ENCODE measurements at regions not wholly inside any gene's neighbourhood (a gene's known extent, or its start where the extent isn't known, plus 50 kb on each side); places are given as distances from the start of the nearest gene placed in this dataset.
"Not testable (repeated sequence)": the region's sequence is repeated elsewhere in the genome, so short reads cannot be mapped to it uniquely, and the experiment has no call there.

DNA sequence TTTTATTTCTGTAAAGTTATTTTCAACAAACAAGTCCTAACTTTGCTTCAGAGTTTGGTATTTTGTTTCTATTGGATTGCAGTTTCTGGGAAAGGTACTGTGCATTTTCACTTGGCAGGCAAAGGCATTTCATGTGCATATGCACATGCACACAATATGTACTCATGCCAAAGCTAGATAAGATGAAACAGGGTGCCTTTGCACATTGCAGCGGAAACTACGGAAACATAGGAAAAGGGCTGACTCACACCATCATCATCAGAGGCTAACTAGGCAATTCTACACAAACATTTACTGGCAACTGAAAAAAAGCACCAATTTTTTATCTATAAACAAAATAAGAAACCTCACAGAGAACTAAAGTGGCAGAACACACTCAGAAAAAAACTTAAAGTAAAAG, 550.6 kb upstream of the NECTIN3 start:
- no peak overlapping the region for H3K27ac ChIP-seq (ENCODE audit: low read depth, low read length)
- no peaks in the 10 kb centered on the region for H3K27me3 ChIP-seq (ENCODE audit: control insufficient read depth, insufficient read depth, low read length)
- H3K4me1 ChIP-seq (ENCODE audit: control insufficient read depth, insufficient read depth, low read length), result no peaks in the 10 kb centered on the region
- peaks cover 25% of the 10 kb centered on the region for H3K9me3 ChIP-seq (ENCODE audit: control insufficient read depth, insufficient read depth, low read depth, low read length)
- no peak overlapping the region for H3K9ac ChIP-seq (ENCODE audit: low read length)
- H3K4me3 ChIP-seq (ENCODE audit: low read depth, low read length), result no peak overlapping the region
- H3K36me3 ChIP-seq (ENCODE audit: control insufficient read depth, insufficient read depth, low read length), result 0 out of 2 replicates have a peak, but pooled peaks cover 8% of the 10 kb centered on the region

DNA sequence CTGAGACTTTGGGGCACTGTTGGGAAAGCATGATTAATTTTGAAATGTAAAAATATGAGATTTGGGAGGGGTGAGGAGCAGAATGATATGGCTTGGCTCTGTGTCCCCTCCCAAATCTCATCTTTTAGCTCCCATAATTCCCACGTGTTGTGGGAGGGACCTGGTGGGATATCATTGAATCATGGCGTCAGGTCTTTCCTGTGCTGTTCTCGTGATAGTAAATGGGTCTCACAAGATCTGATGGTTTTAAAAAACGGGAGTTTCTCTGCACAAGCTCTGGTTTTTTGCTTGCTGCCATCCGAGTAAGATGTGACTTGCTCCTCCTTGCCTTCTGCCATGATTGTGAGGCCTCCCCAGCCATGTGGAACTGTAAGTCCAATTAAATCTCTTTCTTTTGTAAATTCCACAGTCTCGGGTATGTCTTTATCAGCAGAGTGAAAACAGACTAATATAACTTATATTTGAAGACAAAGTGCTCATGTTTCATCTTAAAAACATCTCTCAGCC, 546.0 kb upstream of the NECTIN3 start:
- H3K9me3 ChIP-seq (ENCODE audit: control insufficient read depth, insufficient read depth, low read depth, low read length), result peaks cover 26% of the 10 kb centered on the region
- H3K27ac ChIP-seq (ENCODE audit: low read depth, low read length); H3K4me3 ChIP-seq (ENCODE audit: low read depth, low read length); H3K9ac ChIP-seq (ENCODE audit: low read length); H3K27me3 ChIP-seq (ENCODE audit: control insufficient read depth, insufficient read depth, low read length); H3K36me3 ChIP-seq (ENCODE audit: control insufficient read depth, insufficient read depth, low read length): not testable (repeated sequence)
- peaks cover 26% of the 10 kb centered on the region for H3K4me1 ChIP-seq (ENCODE audit: control insufficient read depth, insufficient read depth, low read length)

GRCh38 chr3:110526777-110527727, 544.6 kb upstream of the NECTIN3 start:
- Histone ChIP-seq H3K36me3 (ENCODE audit: control insufficient read depth, insufficient read depth, low read length) (0 out of 2 replicates have a peak, but pooled peaks cover 8% of the 10 kb centered on the region), H3K9me3 (ENCODE audit: control insufficient read depth, insufficient read depth, low read depth, low read length) (peaks cover 26% of the 10 kb centered on the region), H3K27me3 (ENCODE audit: control insufficient read depth, insufficient read depth, low read length) (no peaks in the 10 kb centered on the region), H3K4me3 (ENCODE audit: low read depth, low read length) (peak overlapping the region; percentile 10; the same call in 1 of the 2 replicates), H3K4me1 (ENCODE audit: control insufficient read depth, insufficient read depth, low read length) (peaks cover 26% of the 10 kb centered on the region), H3K27ac (ENCODE audit: low read depth, low read length) (peak overlapping the region; percentile 87), H3K9ac (ENCODE audit: low read length) (peak overlapping the region; percentile 56)

DNA sequence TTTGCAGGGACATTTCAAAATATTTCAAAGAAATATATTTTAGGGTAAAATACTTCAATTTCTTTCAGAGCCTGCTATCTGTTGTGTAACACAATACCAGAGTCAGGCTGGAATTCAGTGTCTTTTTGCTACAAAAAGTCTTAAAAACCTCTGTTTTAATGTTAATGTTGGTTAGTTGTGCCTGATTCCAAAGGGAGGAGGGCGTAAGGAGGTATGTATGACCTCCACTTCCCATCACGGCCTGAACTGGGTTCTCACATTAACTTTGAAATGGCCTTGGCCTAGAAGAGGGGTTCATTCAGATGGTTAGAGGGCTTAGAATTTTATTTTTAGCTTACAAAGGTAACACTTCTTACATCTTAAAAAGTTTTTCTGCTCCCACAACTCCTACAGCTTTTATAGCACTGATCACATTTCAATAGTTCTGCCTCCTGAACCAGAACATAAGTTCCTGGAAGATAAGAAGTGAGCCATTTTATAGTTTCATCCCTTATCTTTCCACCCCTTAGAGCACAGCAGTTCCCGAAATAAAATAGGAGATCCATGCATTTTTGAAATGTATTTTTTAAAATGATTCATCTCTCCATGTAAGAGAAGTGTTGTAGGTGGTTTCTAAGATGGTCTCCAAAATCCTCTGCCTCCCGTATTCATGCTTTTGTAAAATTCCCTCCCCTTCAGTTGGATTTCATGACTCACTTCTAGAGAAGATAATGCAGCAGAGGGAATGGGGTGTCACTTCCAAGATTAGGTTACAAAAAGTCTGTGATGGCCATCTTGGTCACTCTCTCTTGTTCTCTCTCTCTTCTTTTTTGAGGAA, 543.1 kb upstream of the NECTIN3 start:
- Histone ChIP-seq H3K4me3 (ENCODE audit: low read depth, low read length) (no peak overlapping the region), H3K9me3 (ENCODE audit: control insufficient read depth, insufficient read depth, low read depth, low read length) (peaks cover 22% of the 10 kb centered on the region), H3K27me3 (ENCODE audit: control insufficient read depth, insufficient read depth, low read length) (no peaks in the 10 kb centered on the region), H3K27ac (ENCODE audit: low read depth, low read length) (peak overlapping the region; percentile 87), H3K4me1 (ENCODE audit: control insufficient read depth, insufficient read depth, low read length) (peaks cover 26% of the 10 kb centered on the region), H3K36me3 (ENCODE audit: control insufficient read depth, insufficient read depth, low read length) (0 out of 2 replicates have a peak, but pooled peaks cover 8% of the 10 kb centered on the region), H3K9ac (ENCODE audit: low read length) (peak overlapping the region; percentile 56)

DNA sequence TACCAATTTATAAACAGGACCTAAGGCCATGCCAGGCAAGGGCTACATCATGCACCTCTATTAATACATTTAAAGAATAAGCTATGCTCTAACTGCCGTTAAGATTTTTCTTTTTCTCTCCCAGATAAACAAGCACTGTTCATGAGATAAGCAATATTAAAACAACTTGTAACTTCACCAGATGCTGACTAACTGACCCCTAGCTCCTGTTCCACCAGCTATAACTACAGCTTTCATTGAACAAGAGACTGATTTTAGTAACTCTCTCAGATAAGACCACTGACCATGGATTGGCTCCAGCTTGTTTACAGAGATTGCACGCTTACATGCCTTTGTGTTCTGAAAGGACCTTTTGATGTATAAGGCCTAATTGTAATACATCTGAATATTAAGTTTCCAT, 540.7 kb upstream of the NECTIN3 start:
- Histone ChIP-seq H3K9me3 (ENCODE audit: control insufficient read depth, insufficient read depth, low read depth, low read length) (peaks cover 2% of the 10 kb centered on the region; the same call in 1 of the 2 replicates), H3K27ac (ENCODE audit: low read depth, low read length) (no peak overlapping the region), H3K9ac (ENCODE audit: low read length) (no peak overlapping the region), H3K4me1 (ENCODE audit: control insufficient read depth, insufficient read depth, low read length) (peaks cover 26% of the 10 kb centered on the region), H3K27me3 (ENCODE audit: control insufficient read depth, insufficient read depth, low read length) (no peaks in the 10 kb centered on the region), H3K4me3 (ENCODE audit: low read depth, low read length) (no peak overlapping the region), H3K36me3 (ENCODE audit: control insufficient read depth, insufficient read depth, low read length) (no peaks in the 10 kb centered on the region)

DNA sequence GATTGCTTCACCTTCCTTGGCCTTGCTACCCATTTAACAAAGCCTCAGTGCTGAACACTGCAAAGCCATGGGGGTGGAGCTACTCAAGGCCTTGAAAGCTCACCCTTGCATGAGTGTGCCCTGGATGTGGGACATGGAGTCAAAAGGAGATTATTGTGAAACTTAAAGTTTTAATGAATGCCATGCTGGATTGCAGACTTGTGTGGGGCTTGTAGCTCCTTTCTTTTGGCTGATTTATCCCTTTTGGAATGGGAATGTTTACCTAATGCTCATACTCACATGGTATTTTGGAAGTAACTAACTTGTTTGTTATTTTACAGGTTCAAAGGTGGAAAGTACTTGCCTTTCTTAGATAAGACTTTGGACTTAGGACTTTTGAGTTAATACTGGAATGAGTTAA, 538.5 kb upstream of the NECTIN3 start:
- H3K27me3 ChIP-seq (ENCODE audit: control insufficient read depth, insufficient read depth, low read length), result no peaks in the 10 kb centered on the region
- no peak overlapping the region for H3K4me3 ChIP-seq (ENCODE audit: low read depth, low read length)
- H3K9ac ChIP-seq (ENCODE audit: low read length), result no peak overlapping the region
- peaks cover 9% of the 10 kb centered on the region; the same call in 1 of the 2 replicates for H3K4me1 ChIP-seq (ENCODE audit: control insufficient read depth, insufficient read depth, low read length)
- H3K9me3 ChIP-seq (ENCODE audit: control insufficient read depth, insufficient read depth, low read depth, low read length), result peaks cover 3% of the 10 kb centered on the region; the same call in 1 of the 2 replicates
- no peaks in the 10 kb centered on the region for H3K36me3 ChIP-seq (ENCODE audit: control insufficient read depth, insufficient read depth, low read length)
- H3K27ac ChIP-seq (ENCODE audit: low read depth, low read length), result no peak overlapping the region

GRCh38 chr3:110542552-110543150, 529.0 kb upstream of the NECTIN3 start:
- Histone ChIP-seq H3K27ac (ENCODE audit: low read depth, low read length) (no peak overlapping the region), H3K9me3 (ENCODE audit: control insufficient read depth, insufficient read depth, low read depth, low read length) (no peaks in the 10 kb centered on the region), H3K27me3 (ENCODE audit: control insufficient read depth, insufficient read depth, low read length) (no peaks in the 10 kb centered on the region), H3K36me3 (ENCODE audit: control insufficient read depth, insufficient read depth, low read length) (no peaks in the 10 kb centered on the region), H3K9ac (ENCODE audit: low read length) (no peak overlapping the region), H3K4me1 (ENCODE audit: control insufficient read depth, insufficient read depth, low read length) (peaks cover 9% of the 10 kb centered on the region; the same call in 1 of the 2 replicates), H3K4me3 (ENCODE audit: low read depth, low read length) (no peak overlapping the region)

DNA sequence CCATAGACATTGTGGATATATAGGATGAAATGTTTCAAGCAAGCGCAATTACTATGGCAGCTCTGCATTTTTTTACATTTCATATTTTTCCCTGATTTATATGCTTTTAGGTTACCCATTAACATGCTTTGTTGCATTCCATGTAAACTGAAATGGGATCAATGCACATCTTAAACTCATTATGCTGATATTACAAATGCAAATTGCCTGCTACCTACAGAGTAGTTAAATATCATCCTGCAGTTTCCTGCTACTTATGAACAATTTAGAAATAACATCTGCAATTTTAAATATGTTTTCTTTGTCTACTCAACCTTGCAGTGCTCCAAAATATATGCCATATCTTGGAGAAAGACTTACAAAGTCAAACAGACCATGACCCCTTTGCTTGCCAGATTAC, 526.9 kb upstream of the NECTIN3 start:
- Histone ChIP-seq H3K27me3 (ENCODE audit: control insufficient read depth, insufficient read depth, low read length) (no peaks in the 10 kb centered on the region), H3K4me3 (ENCODE audit: low read depth, low read length) (no peak overlapping the region), H3K9ac (ENCODE audit: low read length) (no peak overlapping the region), H3K9me3 (ENCODE audit: control insufficient read depth, insufficient read depth, low read depth, low read length) (no peaks in the 10 kb centered on the region), H3K4me1 (ENCODE audit: control insufficient read depth, insufficient read depth, low read length) (peaks cover 9% of the 10 kb centered on the region; the same call in 1 of the 2 replicates), H3K36me3 (ENCODE audit: control insufficient read depth, insufficient read depth, low read length) (no peaks in the 10 kb centered on the region), H3K27ac (ENCODE audit: low read depth, low read length) (no peak overlapping the region)

- H3K4me3 ChIP-seq (ENCODE audit: low read depth, low read length), result no peak overlapping the region
- no peaks in the 10 kb centered on the region for H3K9me3 ChIP-seq (ENCODE audit: control insufficient read depth, insufficient read depth, low read depth, low read length)
- no peak overlapping the region for H3K9ac ChIP-seq (ENCODE audit: low read length)
- no peaks in the 10 kb centered on the region for H3K36me3 ChIP-seq (ENCODE audit: control insufficient read depth, insufficient read depth, low read length)
- H3K27me3 ChIP-seq (ENCODE audit: control insufficient read depth, insufficient read depth, low read length), result no peaks in the 10 kb centered on the region
- no peaks in the 10 kb centered on the region for H3K4me1 ChIP-seq (ENCODE audit: control insufficient read depth, insufficient read depth, low read length)
- H3K27ac ChIP-seq (ENCODE audit: low read depth, low read length), result no peak overlapping the region
These were observed 521.1 kb upstream of the NECTIN3 start for GRCh38 chr3:110550511-110550910.

DNA sequence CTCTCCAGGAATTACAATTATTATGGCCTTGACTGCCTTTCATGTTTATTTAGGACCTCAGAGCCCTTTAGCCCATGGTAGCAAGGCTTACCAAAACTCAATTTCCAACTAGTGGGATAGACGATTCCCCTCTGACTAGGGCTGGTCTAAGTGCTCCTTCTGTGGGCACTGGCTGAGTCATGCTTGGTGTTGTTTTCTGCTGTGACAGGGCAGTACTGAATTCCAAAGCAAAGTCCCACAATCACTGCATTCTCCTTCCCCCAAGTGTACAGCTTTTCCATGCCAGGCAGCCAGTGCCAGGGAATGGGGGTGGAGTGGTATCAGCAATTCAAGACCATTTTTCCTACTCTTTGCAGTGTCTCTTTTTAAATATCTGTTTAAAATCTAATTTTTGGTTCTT, 509.0 kb upstream of the NECTIN3 start:
- Histone ChIP-seq H3K4me3 (ENCODE audit: low read depth, low read length) (no peak overlapping the region), H3K27me3 (ENCODE audit: control insufficient read depth, insufficient read depth, low read length) (no peaks in the 10 kb centered on the region), H3K27ac (ENCODE audit: low read depth, low read length) (no peak overlapping the region), H3K4me1 (ENCODE audit: control insufficient read depth, insufficient read depth, low read length) (no peaks in the 10 kb centered on the region), H3K9ac (ENCODE audit: low read length) (no peak overlapping the region), H3K9me3 (ENCODE audit: control insufficient read depth, insufficient read depth, low read depth, low read length) (0 out of 2 replicates have a peak, but pooled peaks cover 4% of the 10 kb centered on the region), H3K36me3 (ENCODE audit: control insufficient read depth, insufficient read depth, low read length) (no peaks in the 10 kb centered on the region; the same call in 1 of the 2 replicates)

Measured in HUES6 (cell line).